Spleen (tissue), 11 donors: ENCODE measurements at regions not wholly inside any gene's neighbourhood (a gene's known extent, or its start where the extent isn't known, plus 50 kb on each side); places are given as distances from the start of the nearest gene placed in this dataset.

Experiments
- DNase-seq: peaks from one replicate; pipeline ENCODE4 v3.0.0-alpha.2; 2020
- H3K27ac ChIP-seq, 8 donors: fragments of 200-600 bp; sonication (generic) in 7 of 8; 1 replicate in 4 of 8; 2 replicates in 4 of 8; pipeline versions ENCODE4 v1.5.0 to v1.8.0; 2016 to 2021; ENCODE audit warnings: inconsistent platforms in 4 of 8, mild to moderate bottlenecking in 4 of 8, moderate library complexity in 1 of 8
- H3K27me3 ChIP-seq, 7 donors: fragments of 200-600 bp; sonication (generic) in 6 of 7; replicated peaks in 1 of 7; 1 replicate in 4 of 7; 2 replicates in 3 of 7; pipeline versions ENCODE4 v1.5.0 to v1.8.0; 2016 to 2021; ENCODE audit warnings: inconsistent platforms in 3 of 7, mild to moderate bottlenecking in 1 of 7
- H3K36me3 ChIP-seq, 6 donors: fragments of 200-600 bp; sonication (generic) in 5 of 6; 1 replicate in 4 of 6; 2 replicates in 2 of 6; pipeline versions ENCODE4 v1.5.0 to v1.8.0; 2016 to 2021; ENCODE audit warnings: inconsistent platforms in 2 of 6
- H3K4me1 ChIP-seq, 6 donors: fragments of 200-600 bp; sonication (generic) in 5 of 6; 1 replicate in 3 of 6; 2 replicates in 3 of 6; pipeline versions ENCODE4 v1.5.0 to v1.8.0; 2016 to 2021; ENCODE audit warnings: inconsistent platforms in 3 of 6
- H3K4me3 ChIP-seq, 8 donors: fragments of 200-600 bp; sonication (generic) in 7 of 8; 1 replicate in 4 of 8; 2 replicates in 4 of 8; pipeline versions ENCODE4 v1.5.0 to v1.8.0; 2016 to 2021; ENCODE audit warnings: inconsistent platforms in 4 of 8, mild to moderate bottlenecking in 4 of 8, moderate library complexity in 2 of 8
- H3K9me3 ChIP-seq, 8 donors: fragments of 200-600 bp; sonication (generic) in 7 of 8; 1 replicate in 4 of 8; 2 replicates in 4 of 8; pipeline versions ENCODE4 v1.5.0 to v1.8.0; 2016 to 2021; ENCODE audit warnings: inconsistent platforms in 4 of 8
- POLR2A ChIP-seq, 3 donors: fragments of 450-650 bp; IDR thresholded peaks; one replicate each; pipeline ENCODE4 v1.5.1; 2017; ENCODE audit warnings: antibody characterized with exemption in 3 of 3, mild to moderate bottlenecking in 1 of 3
- POLR2AphosphoS5 ChIP-seq, 3 donors: sonication (generic); formaldehyde crosslinking; IDR thresholded peaks; one replicate each; pipeline ENCODE4 v1.5.1; 2017; ENCODE audit warnings: antibody characterized with exemption in 3 of 3
- WGBS, 5 donors: extraction: QIAGEN DNeasy Blood & Tissue Kit in 3 of 5; methylation state at CpG; one replicate each; pipeline versions ENCODE4 v1.1.5 to v1.1.7; 2013 to 2018; 5-methylcytosine and 5-hydroxymethylcytosine counted together
- intact Hi-C: fragments of 100-400 bp; cut with DNase I; formaldehyde crosslinking; loops from one replicate; pipeline ENCODE4 v1.15.0; 2023; ENCODE audit warnings: low total_unique reads
- TF ChIP-seq, protein P1 (sequence below), 11 experiments: fragments of 200-600 bp in 7 of 11; fragments of 450-650 bp in 4 of 11; sonication (generic) in 4 of 11; IDR thresholded peaks in 8 of 11; conservative IDR thresholded peaks in 3 of 11; 1 replicate in 7 of 11; 2 replicates in 4 of 11; pipeline versions ENCODE4 v1.4.0 to v1.8.0; 2016 to 2021; ENCODE audit warnings: antibody characterized with exemption in 11 of 11, inconsistent platforms in 4 of 11, mild to moderate bottlenecking in 1 of 11
- donor health status: healthy with polysubstance abuse.
- donor health status: DM: no; HTN: no; CAD: no; lungs with moderate emphysema.
- donor health status: DM: no; HTN: no; CAD: no.
- donor health status: Bipolar disorder and iron deficiency.
- donor health status: healthy.
- donor health status: DM: no; HTN: no; CAD: no.
- donor health status: DM: yes; HTN: yes; CAD: no.

DNA sequence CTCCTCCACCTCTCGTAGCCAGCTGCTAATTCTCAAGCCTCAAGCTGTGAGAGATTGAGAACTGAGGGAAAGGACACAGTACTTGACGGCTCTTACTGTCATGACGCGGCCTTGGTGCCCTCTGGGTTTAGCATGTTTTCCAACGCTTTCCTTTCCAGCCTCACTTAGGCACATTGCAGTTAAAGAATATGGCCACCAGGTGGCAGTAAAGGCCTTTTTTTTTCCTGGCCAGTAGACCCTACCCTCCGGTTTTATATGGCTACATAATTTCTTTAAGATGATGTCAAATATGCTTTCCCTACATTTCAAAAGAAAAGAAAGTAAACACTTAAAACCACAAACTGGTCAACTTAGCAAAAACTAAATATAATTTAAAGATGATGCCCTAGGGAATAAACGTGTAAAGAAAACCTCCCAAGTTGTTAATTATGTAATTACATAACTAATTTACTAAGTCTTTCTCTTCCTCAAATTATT, 56.8 kb upstream of the PRDX6 start:
- Histone ChIP-seq H3K27ac (peak overlapping the region in 2 of 8 donors; percentile 30 to 35), H3K4me1 (peaks cover 3 to 64% (median 23%) of the 10 kb centered on the region in 6 donors), H3K27me3 (no peaks in the 10 kb centered on the region), H3K36me3 (peaks cover 0 to 38% (median 3%) of the 10 kb centered on the region in 6 donors), H3K4me3 (no peak overlapping the region), H3K9me3 (no peaks in the 10 kb centered on the region)
- peak in 1 of 3 donors; percentile 22 for TF ChIP-seq POLR2AphosphoS5 (IDR thresholded peaks at IDR 0.05)
- no peak for TF ChIP-seq POLR2A (IDR thresholded peaks at IDR 0.05)
- TF ChIP-seq, protein P1, sequence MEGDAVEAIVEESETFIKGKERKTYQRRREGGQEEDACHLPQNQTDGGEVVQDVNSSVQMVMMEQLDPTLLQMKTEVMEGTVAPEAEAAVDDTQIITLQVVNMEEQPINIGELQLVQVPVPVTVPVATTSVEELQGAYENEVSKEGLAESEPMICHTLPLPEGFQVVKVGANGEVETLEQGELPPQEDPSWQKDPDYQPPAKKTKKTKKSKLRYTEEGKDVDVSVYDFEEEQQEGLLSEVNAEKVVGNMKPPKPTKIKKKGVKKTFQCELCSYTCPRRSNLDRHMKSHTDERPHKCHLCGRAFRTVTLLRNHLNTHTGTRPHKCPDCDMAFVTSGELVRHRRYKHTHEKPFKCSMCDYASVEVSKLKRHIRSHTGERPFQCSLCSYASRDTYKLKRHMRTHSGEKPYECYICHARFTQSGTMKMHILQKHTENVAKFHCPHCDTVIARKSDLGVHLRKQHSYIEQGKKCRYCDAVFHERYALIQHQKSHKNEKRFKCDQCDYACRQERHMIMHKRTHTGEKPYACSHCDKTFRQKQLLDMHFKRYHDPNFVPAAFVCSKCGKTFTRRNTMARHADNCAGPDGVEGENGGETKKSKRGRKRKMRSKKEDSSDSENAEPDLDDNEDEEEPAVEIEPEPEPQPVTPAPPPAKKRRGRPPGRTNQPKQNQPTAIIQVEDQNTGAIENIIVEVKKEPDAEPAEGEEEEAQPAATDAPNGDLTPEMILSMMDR (IDR thresholded peaks at IDR 0.05 in 8 of 11, conservative IDR thresholded peaks at IDR 0.05 in 3 of 11) = peak; percentile 83 to 95 (median 93)
- intact Hi-C loops = loop anchor here (5.0 to 10.0 kb wide), 2 partner anchors 676 to 797 kb away; no protein-coding TSS in a partner anchor
- no peak for DNase-seq
- WGBS, 5 donors = 11 to 15% (median 11%) methylated on average over 7 of the region's 7 CpGs

- H3K9me3 ChIP-seq = no peaks in the 10 kb centered on the region
- no peak overlapping the region for H3K27ac ChIP-seq
- peaks cover 0 to 32% (median 3%) of the 10 kb centered on the region in 6 donors for H3K36me3 ChIP-seq
- no peak for DNase-seq
- intact Hi-C loops = loop anchor here (5.0 to 10.0 kb wide), 2 partner anchors 676 to 796 kb away; no protein-coding TSS in a partner anchor
- no peak overlapping the region for H3K4me3 ChIP-seq
- WGBS, 5 donors = 88 to 92% (median 89%) methylated on average over 4 of the region's 4 CpGs
- no peak for TF ChIP-seq POLR2A (IDR thresholded peaks at IDR 0.05)
- TF ChIP-seq POLR2AphosphoS5 (IDR thresholded peaks at IDR 0.05) = no peak
- TF ChIP-seq, protein P1 (IDR thresholded peaks at IDR 0.05 in 8 of 11, conservative IDR thresholded peaks at IDR 0.05 in 3 of 11) = no peak
- H3K4me1 ChIP-seq = peaks cover 3 to 56% (median 22%) of the 10 kb centered on the region in 6 donors
- H3K27me3 ChIP-seq = no peaks in the 10 kb centered on the region
Observed at GRCh38 chr1:173421286-173421685, 55.8 kb upstream of the PRDX6 start.

DNA sequence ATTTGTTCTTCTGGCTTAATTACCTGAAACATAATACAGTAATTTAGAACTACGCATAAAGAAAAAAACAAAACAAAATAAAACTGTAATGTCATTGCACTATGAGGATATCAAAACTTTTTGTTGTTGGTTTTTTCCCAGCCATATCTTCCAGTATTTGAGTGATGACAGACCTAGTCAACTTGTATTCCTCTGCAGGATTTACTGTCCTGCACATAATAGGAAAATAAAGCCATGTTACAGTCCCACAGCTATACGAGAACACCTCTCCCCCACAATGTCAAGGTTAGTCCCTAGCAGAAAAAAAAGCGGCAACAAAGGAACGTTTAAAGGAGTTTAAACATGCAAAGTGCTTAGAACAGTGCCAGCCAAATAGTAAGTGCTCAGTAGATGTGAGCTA, 55.3 kb upstream of the PRDX6 start:
- intact Hi-C loops = loop anchor here (5.0 to 10.0 kb wide), 2 partner anchors 677 to 796 kb away; no protein-coding TSS in a partner anchor
- Histone ChIP-seq H3K27me3 (no peaks in the 10 kb centered on the region), H3K9me3 (no peaks in the 10 kb centered on the region), H3K36me3 (peaks cover 0 to 28% (median 3%) of the 10 kb centered on the region in 6 donors), H3K27ac (no peak overlapping the region), H3K4me1 (peaks cover 3 to 51% (median 22%) of the 10 kb centered on the region in 6 donors), H3K4me3 (no peak overlapping the region)
- TF ChIP-seq, protein P1 (IDR thresholded peaks at IDR 0.05 in 8 of 11, conservative IDR thresholded peaks at IDR 0.05 in 3 of 11) = no peak
- no peak for TF ChIP-seq POLR2A (IDR thresholded peaks at IDR 0.05)
- no peak for TF ChIP-seq POLR2AphosphoS5 (IDR thresholded peaks at IDR 0.05)
- 84 to 92% (median 90%) methylated on average over 4 of the region's 4 CpGs for WGBS, 5 donors
- DNase-seq = no peak

- H3K27me3 ChIP-seq = no peaks in the 10 kb centered on the region
- WGBS, 5 donors = 55 to 75% (median 66%) methylated on average over 5 of the region's 5 CpGs
- TF ChIP-seq POLR2AphosphoS5 (IDR thresholded peaks at IDR 0.05) (peak in 1 of 3 donors; percentile 32), POLR2A (IDR thresholded peaks at IDR 0.05) (no peak)
- TF ChIP-seq, protein P1 (IDR thresholded peaks at IDR 0.05 in 8 of 11, conservative IDR thresholded peaks at IDR 0.05 in 3 of 11) = no peak
- H3K36me3 ChIP-seq = peaks cover 0 to 21% (median 3%) of the 10 kb centered on the region in 6 donors
- no peaks in the 10 kb centered on the region for H3K9me3 ChIP-seq
- H3K27ac ChIP-seq = no peak overlapping the region
- H3K4me3 ChIP-seq = no peak overlapping the region
- intact Hi-C loops = loop anchor here (5.0 to 10.0 kb wide), 2 partner anchors 678 to 795 kb away; no protein-coding TSS in a partner anchor
- peaks cover 3 to 44% (median 17%) of the 10 kb centered on the region in 6 donors for H3K4me1 ChIP-seq
- DNase-seq = no peak
Observed at GRCh38 chr1:173422456-173422976, 54.6 kb upstream of the PRDX6 start.
